ENCODE measurements at regions not wholly inside any gene's neighbourhood (a gene's known extent, or its start where the extent isn't known, plus 50 kb on each side); places are given as distances from the start of the nearest gene placed in this dataset.
"Not testable (repeated sequence)": the region's sequence is repeated elsewhere in the genome, so short reads cannot be mapped to it uniquely, and the experiment has no call there.

- H3K27me3 ChIP-seq (replicated peaks in 1 of 2; ENCODE audit: control insufficient read depth in 2 of 2, extremely low read depth in 1 of 2, insufficient read depth in 2 of 2, low read length in 1 of 2), result no peaks in the 10 kb centered on the region
- H3K27me3 Mint-ChIP-seq, result no peaks in the 10 kb centered on the region
- peaks cover 1 to 6% of the 10 kb centered on the region in 2 experiments for H3K4me1 ChIP-seq (ENCODE audit: control insufficient read depth in 1 of 2, extremely low read depth in 1 of 2, insufficient read depth in 2 of 2, low read length in 2 of 2)
- H3K36me3 ChIP-seq (ENCODE audit: control insufficient read depth in 2 of 2, extremely low read depth in 1 of 2, insufficient read depth in 1 of 2, low read length in 1 of 2), result no peaks in the 10 kb centered on the region
- H3K27ac ChIP-seq (ENCODE audit: low read length), result no peak overlapping the region
- ATAC-seq (replicated peaks in 1 of 4) (no peak), DNase-seq (no peak)
- POLR2A ChIA-PET, result no interaction called here
- H3K9me3 ChIP-seq, result no peaks in the 10 kb centered on the region
- CTCF ChIA-PET, result no interaction called here
- H3K4me3 Mint-ChIP-seq, result no peak overlapping the region
- no peak overlapping the region for H3K27ac Mint-ChIP-seq
- no peak overlapping the region for H3K4me3 ChIP-seq (ENCODE audit: control insufficient read depth in 1 of 2, extremely low read depth in 1 of 2, low read length in 1 of 2)
- 95% methylated on average over 3 of the region's 4 CpGs for WGBS (ENCODE audit: insufficient coverage)
- peaks cover 8 to 14% (median 9%) of the 10 kb centered on the region in 3 donors for H3K4me1 Mint-ChIP-seq
- no peaks in the 10 kb centered on the region for H3K9me3 Mint-ChIP-seq
- H3K36me3 Mint-ChIP-seq, result no peaks in the 10 kb centered on the region
Observed at GRCh38 chr13:50389726-50390125, 374.5 kb downstream of the KCNRG start.

GRCh38 chr13:50390503-50391248 lies 375.4 kb downstream of the KCNRG start:
- no peak overlapping the region for H3K4me3 Mint-ChIP-seq
- CTCF ChIA-PET, result no interaction called here
- POLR2A ChIA-PET, result no interaction called here
- peaks cover 5 to 7% (median 6%) of the 10 kb centered on the region in 3 donors for H3K4me1 Mint-ChIP-seq
- H3K36me3 Mint-ChIP-seq, result no peaks in the 10 kb centered on the region
- WGBS (ENCODE audit: insufficient coverage), result no CpG with 5 or more reads among the region's 3 CpGs
- no peaks in the 10 kb centered on the region for H3K36me3 ChIP-seq (ENCODE audit: control insufficient read depth in 2 of 2, extremely low read depth in 1 of 2, insufficient read depth in 1 of 2, low read length in 1 of 2)
- no peaks in the 10 kb centered on the region for H3K27me3 Mint-ChIP-seq
- H3K4me1 ChIP-seq (ENCODE audit: control insufficient read depth in 1 of 2, extremely low read depth in 1 of 2, insufficient read depth in 2 of 2, low read length in 2 of 2), result no peaks in the 10 kb centered on the region
- H3K9me3 ChIP-seq, result no peaks in the 10 kb centered on the region
- H3K9me3 Mint-ChIP-seq, result no peaks in the 10 kb centered on the region
- no peak for ATAC-seq (replicated peaks in 1 of 4)
- DNase-seq, result no peak
- no peaks in the 10 kb centered on the region for H3K27me3 ChIP-seq (replicated peaks in 1 of 2; ENCODE audit: control insufficient read depth in 2 of 2, extremely low read depth in 1 of 2, insufficient read depth in 2 of 2, low read length in 1 of 2)
- H3K27ac Mint-ChIP-seq, result no peak overlapping the region
- H3K27ac ChIP-seq (ENCODE audit: low read length), result no peak overlapping the region
- no peak overlapping the region for H3K4me3 ChIP-seq (ENCODE audit: control insufficient read depth in 1 of 2, extremely low read depth in 1 of 2, low read length in 1 of 2)

- no peak overlapping the region for H3K27ac Mint-ChIP-seq
- Histone ChIP-seq H3K9me3 (no peaks in the 10 kb centered on the region), H3K27me3 (replicated peaks in 1 of 2; ENCODE audit: control insufficient read depth in 2 of 2, extremely low read depth in 1 of 2, insufficient read depth in 2 of 2, low read length in 1 of 2) (no peaks in the 10 kb centered on the region), H3K4me1 (ENCODE audit: control insufficient read depth in 1 of 2, extremely low read depth in 1 of 2, insufficient read depth in 2 of 2, low read length in 2 of 2) (no peaks in the 10 kb centered on the region), H3K4me3 (ENCODE audit: control insufficient read depth in 1 of 2, extremely low read depth in 1 of 2, low read length in 1 of 2) (no peak overlapping the region), H3K36me3 (ENCODE audit: control insufficient read depth in 2 of 2, extremely low read depth in 1 of 2, insufficient read depth in 1 of 2, low read length in 1 of 2) (no peaks in the 10 kb centered on the region), H3K27ac (ENCODE audit: low read length) (no peak overlapping the region)
- H3K27me3 Mint-ChIP-seq, result no peaks in the 10 kb centered on the region
- no peak for ATAC-seq (replicated peaks in 1 of 4)
- H3K4me1 Mint-ChIP-seq, result no peaks in the 10 kb centered on the region
- no peaks in the 10 kb centered on the region for H3K9me3 Mint-ChIP-seq
- DNase-seq, result no peak
- ChIA-PET CTCF (no interaction called here), POLR2A (no interaction called here)
- H3K4me3 Mint-ChIP-seq, result no peak overlapping the region
- WGBS (ENCODE audit: insufficient coverage), result no CpG with 5 or more reads among the region's 1 CpG
- no peaks in the 10 kb centered on the region for H3K36me3 Mint-ChIP-seq
Observed at GRCh38 chr13:50392977-50393376, 377.7 kb downstream of the KCNRG start.

- no peaks in the 10 kb centered on the region for H3K27me3 Mint-ChIP-seq
Observed at GRCh38 chr13:50393628-50394027, 378.4 kb downstream of the KCNRG start.

GRCh38 chr13:50396001-50396400 lies 380.8 kb downstream of the KCNRG start:
- no peaks in the 10 kb centered on the region for H3K4me1 Mint-ChIP-seq
- no peaks in the 10 kb centered on the region for H3K36me3 Mint-ChIP-seq
- H3K9me3 ChIP-seq, result no peaks in the 10 kb centered on the region
- ChIA-PET CTCF (no interaction called here), POLR2A (no interaction called here)
- H3K4me1 ChIP-seq (ENCODE audit: control insufficient read depth in 1 of 2, extremely low read depth in 1 of 2, insufficient read depth in 2 of 2, low read length in 2 of 2), result no peaks in the 10 kb centered on the region
- no peaks in the 10 kb centered on the region for H3K9me3 Mint-ChIP-seq
- H3K4me3 ChIP-seq (ENCODE audit: control insufficient read depth in 1 of 2, extremely low read depth in 1 of 2, low read length in 1 of 2), result no peak overlapping the region
- DNase-seq, result no peak
- ATAC-seq (replicated peaks in 1 of 4), result no peak
- H3K36me3 ChIP-seq (ENCODE audit: control insufficient read depth in 2 of 2, extremely low read depth in 1 of 2, insufficient read depth in 1 of 2, low read length in 1 of 2), result no peaks in the 10 kb centered on the region
- no peak overlapping the region for H3K27ac ChIP-seq (ENCODE audit: low read length)
- H3K4me3 Mint-ChIP-seq, result no peak overlapping the region
- H3K27me3 ChIP-seq (replicated peaks in 1 of 2; ENCODE audit: control insufficient read depth in 2 of 2, extremely low read depth in 1 of 2, insufficient read depth in 2 of 2, low read length in 1 of 2), result no peaks in the 10 kb centered on the region
- H3K27ac Mint-ChIP-seq, result no peak overlapping the region
- no peaks in the 10 kb centered on the region for H3K27me3 Mint-ChIP-seq

More at GRCh38 chr13:50393628-50394027, 378.4 kb downstream of the KCNRG start:
- Histone ChIP-seq H3K36me3 (ENCODE audit: control insufficient read depth in 2 of 2, extremely low read depth in 1 of 2, insufficient read depth in 1 of 2, low read length in 1 of 2) (no peaks in the 10 kb centered on the region), H3K4me1 (ENCODE audit: control insufficient read depth in 1 of 2, extremely low read depth in 1 of 2, insufficient read depth in 2 of 2, low read length in 2 of 2) (no peaks in the 10 kb centered on the region), H3K27ac (ENCODE audit: low read length) (no peak overlapping the region), H3K4me3 (ENCODE audit: control insufficient read depth in 1 of 2, extremely low read depth in 1 of 2, low read length in 1 of 2) (no peak overlapping the region), H3K9me3 (no peaks in the 10 kb centered on the region), H3K27me3 (replicated peaks in 1 of 2; ENCODE audit: control insufficient read depth in 2 of 2, extremely low read depth in 1 of 2, insufficient read depth in 2 of 2, low read length in 1 of 2) (no peaks in the 10 kb centered on the region)
- ATAC-seq (replicated peaks in 1 of 4), result no peak
- Mint-ChIP-seq H3K4me1 (no peaks in the 10 kb centered on the region), H3K36me3 (no peaks in the 10 kb centered on the region), H3K4me3 (no peak overlapping the region), H3K27ac (no peak overlapping the region), H3K9me3 (no peaks in the 10 kb centered on the region)
- 100% methylated on average over 4 of the region's 6 CpGs for WGBS (ENCODE audit: insufficient coverage)
- DNase-seq, result no peak
- ChIA-PET CTCF (no interaction called here), POLR2A (no interaction called here)

GRCh38 chr13:50396618-50397017 lies 381.4 kb downstream of the KCNRG start:
- POLR2A ChIA-PET, result interaction anchor here in 1 of 2 donors (0.6 kb wide), 1 partner anchor 373 kb away, joined by 7 read pairs; no protein-coding TSS in a partner anchor
- H3K4me3 ChIP-seq (ENCODE audit: control insufficient read depth in 1 of 2, extremely low read depth in 1 of 2, low read length in 1 of 2); H3K27me3 Mint-ChIP-seq; H3K4me1 Mint-ChIP-seq; H3K36me3 ChIP-seq (ENCODE audit: control insufficient read depth in 2 of 2, extremely low read depth in 1 of 2, insufficient read depth in 1 of 2, low read length in 1 of 2); H3K27me3 ChIP-seq (replicated peaks in 1 of 2; ENCODE audit: control insufficient read depth in 2 of 2, extremely low read depth in 1 of 2, insufficient read depth in 2 of 2, low read length in 1 of 2); CTCF ChIA-PET; ATAC-seq (replicated peaks in 1 of 4); H3K27ac Mint-ChIP-seq; H3K4me1 ChIP-seq (ENCODE audit: control insufficient read depth in 1 of 2, extremely low read depth in 1 of 2, insufficient read depth in 2 of 2, low read length in 2 of 2); H3K4me3 Mint-ChIP-seq; H3K9me3 ChIP-seq; DNase-seq; H3K36me3 Mint-ChIP-seq; H3K9me3 Mint-ChIP-seq; H3K27ac ChIP-seq (ENCODE audit: low read length): not testable (repeated sequence)
- WGBS (ENCODE audit: insufficient coverage), result 98% methylated on average over 22 of the region's 31 CpGs

Measured in T-cell (primary cell).